ENCODE measurements at regions not wholly inside any gene's neighbourhood (a gene's known extent, or its start where the extent isn't known, plus 50 kb on each side); places are given as distances from the start of the nearest gene placed in this dataset.

DNA sequence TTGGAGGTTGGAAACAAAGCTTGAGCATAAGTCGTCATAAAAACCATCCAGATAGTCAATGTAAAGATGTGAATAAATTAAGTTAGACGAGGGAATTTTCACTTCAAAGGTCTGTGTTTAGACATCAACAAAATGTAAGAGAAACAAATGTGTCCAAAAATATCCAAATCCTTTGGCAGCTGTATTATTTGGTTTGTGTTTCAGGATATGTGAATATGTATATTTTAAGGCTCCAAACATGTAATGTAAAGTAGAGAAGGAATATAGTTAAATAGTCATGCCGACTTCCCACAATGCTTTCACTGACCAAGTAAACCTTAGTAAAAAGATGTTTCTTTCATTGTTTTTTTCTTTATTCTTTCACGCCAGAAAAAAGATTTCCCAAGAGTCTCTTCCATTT, 604.9 kb upstream of the NRP1 start:
- no peaks in the 10 kb centered on the region for H3K36me3 ChIP-seq
- DNase-seq (no peak), ATAC-seq (no peak)
- no peaks in the 10 kb centered on the region for H3K27me3 ChIP-seq
- no peak overlapping the region for H3K27ac ChIP-seq
- H3K4me1 ChIP-seq, result no peaks in the 10 kb centered on the region
- intact Hi-C loops (cut with DNase I), result no loop called here
- H3K4me3 ChIP-seq, result no peak overlapping the region
- WGBS (ENCODE audit: insufficient coverage, low coverage, low lambda C conversion rate, missing lambda C conversion rate), result 78% methylated on average over 4 of the region's 4 CpGs
- no peaks in the 10 kb centered on the region for H3K9me3 ChIP-seq
- TF ChIP-seq POLR2A (IDR thresholded peaks at IDR 0.05), result no peak
- TF ChIP-seq, protein P1, sequence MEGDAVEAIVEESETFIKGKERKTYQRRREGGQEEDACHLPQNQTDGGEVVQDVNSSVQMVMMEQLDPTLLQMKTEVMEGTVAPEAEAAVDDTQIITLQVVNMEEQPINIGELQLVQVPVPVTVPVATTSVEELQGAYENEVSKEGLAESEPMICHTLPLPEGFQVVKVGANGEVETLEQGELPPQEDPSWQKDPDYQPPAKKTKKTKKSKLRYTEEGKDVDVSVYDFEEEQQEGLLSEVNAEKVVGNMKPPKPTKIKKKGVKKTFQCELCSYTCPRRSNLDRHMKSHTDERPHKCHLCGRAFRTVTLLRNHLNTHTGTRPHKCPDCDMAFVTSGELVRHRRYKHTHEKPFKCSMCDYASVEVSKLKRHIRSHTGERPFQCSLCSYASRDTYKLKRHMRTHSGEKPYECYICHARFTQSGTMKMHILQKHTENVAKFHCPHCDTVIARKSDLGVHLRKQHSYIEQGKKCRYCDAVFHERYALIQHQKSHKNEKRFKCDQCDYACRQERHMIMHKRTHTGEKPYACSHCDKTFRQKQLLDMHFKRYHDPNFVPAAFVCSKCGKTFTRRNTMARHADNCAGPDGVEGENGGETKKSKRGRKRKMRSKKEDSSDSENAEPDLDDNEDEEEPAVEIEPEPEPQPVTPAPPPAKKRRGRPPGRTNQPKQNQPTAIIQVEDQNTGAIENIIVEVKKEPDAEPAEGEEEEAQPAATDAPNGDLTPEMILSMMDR (IDR thresholded peaks at IDR 0.05), result no peak

DNA sequence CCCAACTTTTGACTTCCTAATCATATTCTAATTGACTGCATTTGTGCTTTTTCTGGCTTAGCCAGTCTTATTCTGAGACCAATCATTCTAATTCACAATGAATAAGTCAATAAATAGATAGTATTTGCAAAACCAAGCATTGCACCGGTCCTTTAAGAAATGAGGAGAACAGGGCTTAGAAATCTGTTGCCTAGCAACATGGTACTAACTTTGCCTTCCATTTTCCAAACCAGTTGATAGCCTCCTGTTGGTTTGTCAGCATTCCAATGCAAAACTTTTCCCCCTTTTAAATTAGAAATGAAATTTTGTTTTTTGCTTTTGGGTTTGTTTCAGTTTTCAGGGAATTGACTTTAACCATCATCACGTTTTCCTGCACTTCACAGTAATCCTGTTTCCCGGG, 603.5 kb upstream of the NRP1 start:
- Histone ChIP-seq H3K27me3 (no peaks in the 10 kb centered on the region), H3K4me3 (no peak overlapping the region), H3K36me3 (no peaks in the 10 kb centered on the region), H3K27ac (no peak overlapping the region), H3K4me1 (no peaks in the 10 kb centered on the region), H3K9me3 (no peaks in the 10 kb centered on the region)
- no peak for ATAC-seq
- TF ChIP-seq POLR2A (IDR thresholded peaks at IDR 0.05), result no peak
- TF ChIP-seq, protein P1 (IDR thresholded peaks at IDR 0.05), result no peak
- 58% methylated on average over 3 of the region's 3 CpGs for WGBS (ENCODE audit: insufficient coverage, low coverage, low lambda C conversion rate, missing lambda C conversion rate)
- intact Hi-C loops (cut with DNase I), result no loop called here
- DNase-seq, result no peak

DNA sequence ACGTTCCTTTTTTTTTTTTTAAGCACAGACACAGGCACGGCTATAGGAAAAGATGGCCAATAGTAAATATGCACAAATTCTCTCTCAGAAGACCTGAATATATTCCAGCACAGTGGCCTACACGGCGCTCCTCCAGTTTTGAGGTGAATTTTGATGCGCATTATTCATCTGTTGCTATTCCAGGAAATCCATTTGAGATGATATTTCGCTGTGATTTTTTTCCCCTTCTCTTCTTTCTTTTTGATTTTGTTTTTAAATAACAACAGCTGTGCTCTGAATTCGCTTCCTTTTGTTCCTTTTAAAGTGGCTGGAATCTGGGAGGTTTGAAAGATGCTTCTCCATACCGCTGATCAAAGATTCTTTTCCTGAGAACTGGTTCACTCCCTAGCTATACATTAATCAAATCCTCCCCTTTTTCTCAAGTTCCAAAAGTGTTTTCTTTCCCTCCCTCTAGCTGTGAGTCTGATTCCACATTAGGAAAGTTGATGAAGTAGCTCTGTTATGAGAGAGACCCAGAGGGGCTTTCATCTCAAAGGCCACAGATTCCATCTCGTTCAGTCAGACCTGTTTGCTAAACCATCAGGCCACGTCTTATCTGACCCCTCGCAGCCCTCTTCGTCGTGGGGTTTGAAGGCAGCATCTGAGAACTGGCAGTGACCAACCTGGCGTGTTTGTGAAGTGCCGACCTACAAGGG, 602.7 kb upstream of the NRP1 start:
- 54% methylated on average over 15 of the region's 15 CpGs for WGBS (ENCODE audit: insufficient coverage, low coverage, low lambda C conversion rate, missing lambda C conversion rate)
- Histone ChIP-seq H3K27ac (no peak overlapping the region), H3K36me3 (no peaks in the 10 kb centered on the region), H3K9me3 (no peaks in the 10 kb centered on the region), H3K27me3 (no peaks in the 10 kb centered on the region), H3K4me3 (no peak overlapping the region), H3K4me1 (no peaks in the 10 kb centered on the region)
- no peak for DNase-seq
- TF ChIP-seq, protein P1 (IDR thresholded peaks at IDR 0.05), result no peak
- ATAC-seq, result no peak
- intact Hi-C loops (cut with DNase I), result no loop called here

DNA sequence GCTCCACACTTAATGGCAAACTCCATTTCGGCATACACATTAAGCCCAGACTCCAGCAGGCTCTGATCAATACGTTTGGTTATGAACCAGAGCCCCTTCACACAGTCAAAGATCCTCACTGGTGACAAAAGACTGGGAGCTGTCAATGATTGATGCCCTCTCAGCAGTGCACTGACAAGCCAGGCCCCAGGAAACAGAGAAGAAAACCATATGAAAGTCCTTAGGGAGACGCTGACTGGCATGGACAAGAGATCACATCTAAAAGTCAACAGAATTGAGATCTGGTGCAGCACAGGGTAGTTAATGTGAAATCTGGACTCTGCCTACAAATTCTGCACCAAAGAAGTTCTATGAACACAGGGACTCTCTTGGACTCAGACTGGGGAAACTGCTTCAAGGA, 600.9 kb upstream of the NRP1 start:
- no peaks in the 10 kb centered on the region for H3K36me3 ChIP-seq
- no peaks in the 10 kb centered on the region for H3K27me3 ChIP-seq
- 67% methylated on average over 3 of the region's 3 CpGs for WGBS (ENCODE audit: insufficient coverage, low coverage, low lambda C conversion rate, missing lambda C conversion rate)
- H3K9me3 ChIP-seq, result no peaks in the 10 kb centered on the region
- no peak for DNase-seq
- TF ChIP-seq, protein P1 (IDR thresholded peaks at IDR 0.05), result no peak
- no peak for TF ChIP-seq POLR2A (IDR thresholded peaks at IDR 0.05)
- no peaks in the 10 kb centered on the region for H3K4me1 ChIP-seq
- no peak for ATAC-seq
- no peak overlapping the region for H3K4me3 ChIP-seq
- no peak overlapping the region for H3K27ac ChIP-seq
- intact Hi-C loops (cut with DNase I), result no loop called here

DNA sequence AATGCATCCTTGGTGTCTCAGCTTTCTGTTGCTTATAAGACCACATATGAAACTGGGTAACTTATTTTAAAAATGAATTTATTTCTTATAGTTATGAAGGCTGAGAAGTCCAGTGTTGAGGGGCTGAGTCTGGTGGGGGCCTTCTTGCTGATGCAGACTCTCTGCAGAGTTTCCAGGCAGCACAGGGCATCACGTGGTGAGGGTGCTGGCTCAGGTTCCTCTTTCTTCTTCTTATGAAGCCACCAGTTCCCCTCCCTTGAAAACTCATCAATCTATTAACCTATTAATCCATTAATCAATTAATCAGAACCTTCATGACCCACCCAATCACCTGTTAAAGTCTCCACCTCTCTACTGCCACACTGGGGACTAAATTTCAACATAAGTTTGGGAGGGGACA, 595.6 kb upstream of the NRP1 start:
- no peaks in the 10 kb centered on the region for H3K36me3 ChIP-seq
- no peak overlapping the region for H3K27ac ChIP-seq
- no peaks in the 10 kb centered on the region for H3K9me3 ChIP-seq
- ATAC-seq (no peak), DNase-seq (no peak)
- H3K27me3 ChIP-seq, result no peaks in the 10 kb centered on the region
- WGBS (ENCODE audit: insufficient coverage, low coverage, low lambda C conversion rate, missing lambda C conversion rate), result 44% methylated on average over 1 of the region's 1 CpG
- no peak overlapping the region for H3K4me3 ChIP-seq
- intact Hi-C loops (cut with DNase I), result no loop called here
- H3K4me1 ChIP-seq, result no peaks in the 10 kb centered on the region
- no peak for TF ChIP-seq POLR2A (IDR thresholded peaks at IDR 0.05)
- TF ChIP-seq, protein P1 (IDR thresholded peaks at IDR 0.05), result no peak

All from right lobe of liver (tissue), 6 donors.